IMR-90 (cell line): ENCODE measurements at regions not wholly inside any gene's neighbourhood (a gene's known extent, or its start where the extent isn't known, plus 50 kb on each side); places are given as distances from the start of the nearest gene placed in this dataset.

Experiments
- ATAC-seq: fragments of 200-7000 bp; cut with Tn5 transposase; 2 replicates; pipeline ENCODE4 v1.9.1; 2020; ENCODE audit warnings: low read depth, mild to moderate bottlenecking, moderate library complexity
- BruUV-seq: library from RNA; stranded (reverse); fragments of 400-500 nt; replicated peaks from 2 replicates; lab custom pipeline; 2021; lab: Mats Ljungman, UMichigan
- CTCF ChIA-PET: fragments of 300-600 bp; formaldehyde crosslinking; extraction: SDS; loops from one replicate; lab custom pipeline; 2021; ENCODE audit warnings: antibody characterized with exemption; lab: Yijun Ruan, JAX
- POLR2A ChIA-PET: fragments of 300-600 bp; sonication (Branson Sonifier 250); formaldehyde crosslinking; loops from one replicate; lab custom pipeline; 2022; ENCODE audit warnings: antibody characterized with exemption; ENCODE audit not compliant: unreplicated experiment; lab: Charles Lee
- DNase-seq: peaks from one replicate; pipeline ENCODE4 v3.0.0; 2013
- H2AFZ ChIP-seq: replicated peaks from 2 replicates; pipeline ENCODE3; 2013; ENCODE audit warnings: low read length, mild to moderate bottlenecking; ENCODE audit not compliant: poor library complexity
- H2AK5ac ChIP-seq: 2 replicates; pipeline ENCODE4 v1.6.1; 2013; ENCODE audit warnings: low read depth, low read length, inconsistent platforms
- H2AK9ac ChIP-seq: replicated peaks from 2 replicates; pipeline ENCODE3; 2013; ENCODE audit warnings: mild to moderate bottlenecking, low read depth, low read length, moderate library complexity; ENCODE audit not compliant: poor library complexity
- H2BK120ac ChIP-seq: 2 replicates; pipeline ENCODE4 v1.6.1; 2013; ENCODE audit warnings: low read depth, low read length, inconsistent platforms
- H2BK15ac ChIP-seq: 3 replicates; pipeline ENCODE4 v1.6.1; 2013; ENCODE audit warnings: low read depth, low read length, inconsistent platforms
- H2BK20ac ChIP-seq: 2 replicates; pipeline ENCODE4 v1.6.1; 2013; ENCODE audit warnings: low read depth, mild to moderate bottlenecking, inconsistent platforms, low read length, moderate library complexity
- H2BK5ac ChIP-seq: 2 replicates; pipeline ENCODE4 v1.6.1; 2013; ENCODE audit warnings: mild to moderate bottlenecking, low read depth, low read length, inconsistent platforms; ENCODE audit not compliant: poor library complexity, severe bottlenecking
- H3K14ac ChIP-seq: replicated peaks from 2 replicates; pipeline ENCODE4 v1.6.1; 2013; ENCODE audit warnings: low read depth, low read length, inconsistent platforms
- H3K18ac ChIP-seq: 2 replicates; pipeline ENCODE4 v1.6.1; 2013; ENCODE audit warnings: low read depth, low read length, control low read depth
- H3K23ac ChIP-seq: 2 replicates; pipeline ENCODE4 v1.6.1; 2013; ENCODE audit warnings: low read depth, low read length, inconsistent platforms
- H3K27ac ChIP-seq: 2 replicates; pipeline ENCODE4 v1.5.1; 2013; ENCODE audit warnings: mild to moderate bottlenecking, control low read depth, low read length; ENCODE audit not compliant: insufficient read depth
- H3K27me3 ChIP-seq: 2 replicates; pipeline ENCODE4 v1.6.1; 2013; ENCODE audit warnings: low read length; ENCODE audit not compliant: control insufficient read depth, insufficient read depth
- H3K36me3 ChIP-seq: 2 replicates; pipeline ENCODE4 v1.6.1; 2013; ENCODE audit warnings: low read length, mixed read lengths; ENCODE audit not compliant: control insufficient read depth, insufficient read depth
- H3K4ac ChIP-seq: 2 replicates; pipeline ENCODE4 v1.6.1; 2013; ENCODE audit warnings: low read depth, low read length, inconsistent platforms
- H3K4me1 ChIP-seq: 2 replicates; pipeline ENCODE4 v1.6.1; 2013; ENCODE audit warnings: low read length, mixed read lengths; ENCODE audit not compliant: control insufficient read depth, insufficient read depth
- H3K4me2 ChIP-seq: 2 replicates; pipeline ENCODE4 v1.6.1; 2013; ENCODE audit warnings: low read depth, mild to moderate bottlenecking, control low read depth, low read length, moderate library complexity
- H3K4me3 ChIP-seq: 2 replicates; pipeline ENCODE4 v1.5.1; 2013; ENCODE audit warnings: low read depth, mild to moderate bottlenecking, control low read depth, low read length, moderate library complexity; ENCODE audit not compliant: insufficient read depth
- H3K56ac ChIP-seq: 2 replicates; pipeline ENCODE4 v1.6.1; 2013; ENCODE audit warnings: low read length, inconsistent platforms; ENCODE audit not compliant: insufficient read depth; ENCODE audit errors: extremely low read depth
- H3K79me1 ChIP-seq, 2 experiments: 2 replicates each; pipeline ENCODE4 v1.6.1; 2013; ENCODE audit warnings: low read length in 2 of 2, inconsistent platforms in 1 of 2, low read depth in 1 of 2
- H3K9ac ChIP-seq: 2 replicates; pipeline ENCODE4 v1.6.1; 2013; ENCODE audit warnings: low read depth, low read length, control low read depth
- H3K9me1 ChIP-seq: 2 replicates; pipeline ENCODE4 v1.6.1; 2013; ENCODE audit warnings: low read length, inconsistent platforms; ENCODE audit not compliant: insufficient read depth
- H3K9me3 ChIP-seq: 2 replicates; pipeline ENCODE4 v1.6.1; 2013; ENCODE audit warnings: low read length; ENCODE audit not compliant: control insufficient read depth, insufficient read depth
- H4K20me1 ChIP-seq: 2 replicates; pipeline ENCODE4 v1.6.1; 2013; ENCODE audit warnings: low read length, inconsistent platforms; ENCODE audit not compliant: insufficient read depth
- H4K5ac ChIP-seq: 2 replicates; pipeline ENCODE4 v1.6.1; 2013; ENCODE audit warnings: mild to moderate bottlenecking, low read depth, low read length, control low read depth
- H4K8ac ChIP-seq, 2 experiments: 2 replicates each; pipeline ENCODE4 v1.6.1; 2013; ENCODE audit warnings: low read depth in 2 of 2, low read length in 2 of 2, control low read depth in 1 of 2, inconsistent platforms in 1 of 2
- H4K91ac ChIP-seq: 2 replicates; pipeline ENCODE4 v1.6.1; 2013; ENCODE audit warnings: low read depth, low read length, inconsistent platforms; ENCODE audit not compliant: insufficient read depth
- CHD1 ChIP-seq: IDR thresholded peaks from 2 replicates; pipeline ENCODE4 v1.6.1; 2012; ENCODE audit warnings: low read depth, low read length, improper control_type of control experiment
- FOS ChIP-seq: fragments of 150-350 bp; IDR thresholded peaks from 2 replicates; pipeline ENCODE4 v1.6.1; 2016; ENCODE audit warnings: low read depth, low read length
- MAFK ChIP-seq: IDR thresholded peaks from 2 replicates; pipeline ENCODE4 v1.6.1; 2012; ENCODE audit warnings: low read depth, low read length, improper control_type of control experiment
- MAZ ChIP-seq: IDR thresholded peaks from 2 replicates; pipeline ENCODE4 v1.6.1; 2012; ENCODE audit warnings: low read depth, mild to moderate bottlenecking, low read length, improper control_type of control experiment, moderate library complexity, borderline replicate concordance
- POLR2A ChIP-seq: IDR thresholded peaks from 2 replicates; pipeline ENCODE4 v1.6.1; 2012; ENCODE audit warnings: mild to moderate bottlenecking, low read depth, low read length
- RAD21 ChIP-seq: IDR thresholded peaks from 2 replicates; pipeline ENCODE4 v1.6.1; 2012; ENCODE audit warnings: low read length, improper control_type of control experiment
- RCOR1 ChIP-seq: IDR thresholded peaks from 2 replicates; pipeline ENCODE4 v1.6.1; 2012; ENCODE audit warnings: mild to moderate bottlenecking, low read length, improper control_type of control experiment; ENCODE audit not compliant: insufficient replicate concordance
- RFX5 ChIP-seq: IDR thresholded peaks from 2 replicates; pipeline ENCODE4 v1.8.0; 2012; ENCODE audit warnings: low read depth, mild to moderate bottlenecking, low read length, moderate library complexity
- WGBS, 2 experiments: methylation state at CpG; one replicate each; pipeline versions ENCODE4 v1.1.5 to v1.1.7; 2013; ENCODE audit warnings: missing lambda C conversion rate in 2 of 2; ENCODE audit not compliant: insufficient read length in 1 of 2; ENCODE audit errors: extremely low coverage in 2 of 2; 5-methylcytosine and 5-hydroxymethylcytosine counted together
- dilution Hi-C: fragments of 300-500 bp; cut with HindIII; formaldehyde crosslinking; loops from one replicate; pipeline ENCODE4 v1.14.3; 2018; ENCODE audit warnings: low sequenced_read_pairs; ENCODE audit not compliant: unreplicated experiment
- in situ Hi-C: fragments of 300-500 bp; cut with MboI; formaldehyde crosslinking; loops from 3 replicates; pipeline ENCODE4 v1.14.3; 2019; ENCODE audit warnings: low sequenced_read_pairs, inconsistent platforms, mixed read lengths
- intact Hi-C: fragments of 100-400 bp; cut with micrococcal nuclease; formaldehyde crosslinking; loops from 2 replicates; pipeline ENCODE4 v1.10.0; 2022

DNA sequence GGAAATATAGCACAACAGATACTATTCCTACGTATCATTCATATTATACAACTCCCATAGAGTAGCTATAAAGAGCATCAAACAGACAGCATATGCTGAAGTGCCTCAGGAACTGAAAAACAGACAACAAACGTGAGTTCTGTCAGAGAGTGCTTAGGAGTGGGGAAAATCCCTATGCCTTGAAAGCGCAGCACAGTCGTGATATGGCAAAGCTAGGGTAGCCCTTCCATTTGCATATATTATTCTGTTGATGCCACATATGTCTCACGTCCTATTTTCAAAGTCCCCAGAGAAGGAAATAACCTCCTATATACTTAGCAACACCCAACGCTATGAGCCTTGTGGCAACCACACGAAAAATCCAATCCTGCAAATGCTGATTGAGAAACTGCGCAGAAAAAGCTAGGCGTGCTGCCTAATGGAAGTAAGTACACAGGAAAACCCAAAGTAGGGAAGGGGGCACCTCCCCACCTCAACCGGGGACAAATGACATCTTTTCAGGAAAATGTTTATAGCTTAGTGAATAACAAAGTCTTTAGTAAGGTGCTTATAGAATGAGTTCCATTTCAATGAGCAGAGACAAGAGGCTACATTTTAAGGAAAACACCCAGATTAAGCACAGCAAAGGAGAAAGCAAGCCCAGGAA lies 105.1 kb downstream of the MED10 start:
- H3K23ac ChIP-seq, result no peak overlapping the region
- H3K9me1 ChIP-seq, result no peaks in the 10 kb centered on the region
- H2BK15ac ChIP-seq, result no peak overlapping the region
- H4K20me1 ChIP-seq, result no peaks in the 10 kb centered on the region
- H3K4ac ChIP-seq, result no peak overlapping the region
- H3K4me2 ChIP-seq, result no peak overlapping the region
- BruUV-seq, result no TSS peak
- in situ Hi-C loops, result no loop called here
- H3K79me1 ChIP-seq, result no peaks in the 10 kb centered on the region
- no peak overlapping the region for H4K8ac ChIP-seq
- no peak overlapping the region for H3K56ac ChIP-seq
- ChIA-PET CTCF (no interaction called here), POLR2A (no interaction called here)
- no peak overlapping the region for H2AK5ac ChIP-seq
- no peak overlapping the region for H3K18ac ChIP-seq
- no peak overlapping the region for H2BK20ac ChIP-seq
- DNase-seq, result no peak
- H3K27me3 ChIP-seq, result no peaks in the 10 kb centered on the region
- no peak overlapping the region for H2AK9ac ChIP-seq
- no peaks in the 10 kb centered on the region for H3K36me3 ChIP-seq
- H3K4me3 ChIP-seq, result no peak overlapping the region
- no peak overlapping the region for H4K5ac ChIP-seq
- no peak overlapping the region for H2AFZ ChIP-seq
- TF ChIP-seq MAFK (no peak), RCOR1 (no peak), FOS (no peak), MAZ (no peak), CHD1 (no peak), POLR2A (no peak), RFX5 (no peak), RAD21 (no peak)
- H3K27ac ChIP-seq, result no peak overlapping the region
- no peak overlapping the region for H2BK120ac ChIP-seq
- peaks cover 23% of the 10 kb centered on the region for H3K9me3 ChIP-seq
- H3K9ac ChIP-seq, result no peak overlapping the region
- no peak for ATAC-seq
- H4K91ac ChIP-seq, result no peak overlapping the region
- no peaks in the 10 kb centered on the region for H3K4me1 ChIP-seq
- dilution Hi-C loops, result no loop called here
- WGBS, 2 experiments, result no CpG with 5 or more reads among the region's 10 CpGs
- intact Hi-C loops, result no loop called here
- H2BK5ac ChIP-seq, result no peak overlapping the region
- no peak overlapping the region for H3K14ac ChIP-seq
